Posterior vena cava (tissue), 2 donors: ENCODE measurements at regions not wholly inside any gene's neighbourhood (a gene's known extent, or its start where the extent isn't known, plus 50 kb on each side); places are given as distances from the start of the nearest gene placed in this dataset.
A peak's percentile ranks its signal among the peaks of the same experiment; 100 is the strongest.
"Not testable (repeated sequence)": the region's sequence is repeated elsewhere in the genome, so short reads cannot be mapped to it uniquely, and the experiment has no call there.

Experiments used
- DNase-seq: peaks from one replicate; pipeline ENCODE4 v3.0.0-alpha.2; 2020; ENCODE audit warnings: low spot score
- intact Hi-C, 2 donors: fragments of 100-400 bp; cut with DNase I; formaldehyde crosslinking; loops; one replicate each; pipeline versions ENCODE4 v1.14.1 to v1.14.2; 2022 to 2023
- donor health status: DM: yes; HTN: yes; CAD: no.
- donor health status: DM: yes; HTN: yes; CAD: no.

- intact Hi-C loops = no loop called here
- peak; percentile 66 for DNase-seq
Measured at GRCh38 chr20:48455651-48456365, 372.0 kb downstream of the PREX1 start.

GRCh38 chr20:48454671-48455490, 372.9 kb downstream of the PREX1 start:
- DNase-seq = peak; percentile 51
- intact Hi-C loops = no loop called here

- intact Hi-C loops = no loop called here
- DNase-seq = peak; percentile 61
Measured at GRCh38 chr20:48453477-48454093, 374.2 kb downstream of the PREX1 start.

GRCh38 chr20:48451401-48451800, 376.4 kb downstream of the PREX1 start:
- peak; percentile 34 for DNase-seq
- intact Hi-C loops = no loop called here

- DNase-seq = no peak
- intact Hi-C loops = no loop called here
Measured at GRCh38 chr20:48448666-48449600, 378.9 kb downstream of the PREX1 start.

GRCh38 chr20:48447456-48447855, 380.3 kb downstream of the PREX1 start:
- intact Hi-C loops = no loop called here
- no peak for DNase-seq

GRCh38 chr20:48445827-48446226, 382.0 kb downstream of the PREX1 start:
- intact Hi-C loops = no loop called here

GRCh38 chr20:48444249-48444648, 383.6 kb downstream of the PREX1 start:
- intact Hi-C loops = no loop called here
- DNase-seq = no peak

More at GRCh38 chr20:48445827-48446226, 382.0 kb downstream of the PREX1 start:
- no peak for DNase-seq

- intact Hi-C loops = no loop called here
- no peak for DNase-seq
Measured at GRCh38 chr20:48440916-48441315, 386.9 kb downstream of the PREX1 start.

- DNase-seq, intact Hi-C loops: not testable (repeated sequence)
Measured at GRCh38 chr20:48440261-48440660, 387.5 kb downstream of the PREX1 start.

GRCh38 chr20:48437146-48437545, 390.7 kb downstream of the PREX1 start:
- intact Hi-C loops = no loop called here
- DNase-seq = no peak

- intact Hi-C loops, DNase-seq: not testable (repeated sequence)
Measured at GRCh38 chr20:48436609-48437008, 391.2 kb downstream of the PREX1 start.

- DNase-seq = no peak
- intact Hi-C loops = no loop called here
Measured at GRCh38 chr20:48433178-48433577, 394.6 kb downstream of the PREX1 start.

- intact Hi-C loops = no loop called here
Measured at GRCh38 chr20:48432494-48432832, 395.3 kb downstream of the PREX1 start.

GRCh38 chr20:48431653-48432493, 395.9 kb downstream of the PREX1 start:
- DNase-seq = no peak
- intact Hi-C loops = no loop called here

More at GRCh38 chr20:48432494-48432832, 395.3 kb downstream of the PREX1 start:
- no peak for DNase-seq

- intact Hi-C loops = no loop called here
- DNase-seq = no peak
Measured at GRCh38 chr20:48426630-48427029, 401.2 kb downstream of the PREX1 start.

GRCh38 chr20:48425817-48426612, 401.8 kb downstream of the PREX1 start:
- no peak for DNase-seq
- intact Hi-C loops = no loop called here

GRCh38 chr20:48425321-48425720, 402.5 kb downstream of the PREX1 start:
- intact Hi-C loops = no loop called here

More at GRCh38 chr20:48425321-48425720, 402.5 kb downstream of the PREX1 start:
- no peak for DNase-seq
